HG03442 (cell line): ENCODE measurements at regions not wholly inside any gene's neighbourhood (a gene's known extent, or its start where the extent isn't known, plus 50 kb on each side); places are given as distances from the start of the nearest gene placed in this dataset.

Experiments used
- ATAC-seq: cut with Tn5 transposase; IDR thresholded peaks from one replicate; pipeline ENCODE4 v1.9.1; 2021; ENCODE audit warnings: mild to moderate bottlenecking, moderate library complexity; ENCODE audit not compliant: unreplicated experiment

DNA sequence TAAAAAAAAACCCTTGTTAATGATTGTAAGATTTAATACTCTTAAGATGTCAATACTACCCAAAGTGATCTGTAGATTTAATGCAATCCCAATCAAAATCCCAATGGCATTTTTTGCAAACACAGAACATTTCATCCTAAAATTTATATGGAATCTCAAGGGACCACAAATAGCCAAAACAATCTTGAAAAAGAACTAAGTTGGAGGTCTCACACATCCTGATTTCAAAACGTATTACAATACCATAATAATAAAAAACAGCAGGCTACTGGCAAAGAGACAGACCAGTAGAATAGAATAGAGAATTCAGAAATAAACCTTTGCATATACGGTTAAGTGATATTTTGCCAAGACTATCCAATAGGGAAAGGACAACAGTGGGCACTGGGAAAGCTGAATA is 331.9 kb upstream of the JARID2 start:
- ATAC-seq: no peak

DNA sequence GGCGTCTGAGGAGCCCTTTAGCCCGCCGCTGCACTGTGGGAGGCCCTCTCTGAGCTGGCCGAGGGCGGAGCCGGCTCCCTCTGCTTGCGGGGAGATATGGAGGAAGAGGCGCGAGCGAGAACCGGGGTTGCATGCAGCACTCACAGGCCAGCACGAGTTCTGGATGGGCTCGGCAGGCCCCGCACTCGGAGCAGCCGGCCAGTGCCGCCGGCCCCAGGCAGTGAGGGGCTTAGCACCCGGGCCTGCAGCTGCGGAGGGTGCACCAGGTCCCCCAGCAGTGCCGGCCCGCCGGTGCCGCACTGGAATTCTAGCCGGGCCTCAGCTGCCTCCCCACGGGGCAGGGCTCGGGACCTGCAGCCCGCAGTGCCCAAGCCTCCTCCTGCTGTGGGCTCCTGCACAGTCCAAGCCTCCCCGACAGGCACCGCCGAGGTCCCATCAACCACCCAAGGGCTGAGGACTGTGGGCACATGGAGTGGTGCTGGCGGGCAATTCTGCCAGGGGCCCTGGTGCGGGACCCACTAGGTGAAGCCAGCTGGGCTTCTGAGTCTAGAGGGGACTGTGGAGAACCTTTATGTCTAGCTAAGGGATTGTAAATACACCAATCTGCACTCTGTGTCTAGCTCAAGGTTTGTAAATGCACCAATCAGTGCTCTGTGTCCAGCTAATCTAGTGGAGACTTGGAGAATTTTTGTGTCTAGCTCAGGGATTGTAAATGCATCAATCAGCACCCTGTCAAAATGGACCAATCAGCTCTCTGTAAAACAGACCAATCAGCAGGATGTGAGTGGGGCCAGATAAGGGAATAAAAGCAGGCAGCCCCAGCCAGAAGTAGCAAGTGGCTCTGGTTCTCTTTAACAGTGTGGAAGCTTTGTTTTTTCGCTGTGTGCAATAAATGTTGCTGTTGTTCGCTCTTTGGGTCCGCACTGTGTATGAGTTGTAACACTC is 329.7 kb upstream of the JARID2 start:
- ATAC-seq: no peak

DNA sequence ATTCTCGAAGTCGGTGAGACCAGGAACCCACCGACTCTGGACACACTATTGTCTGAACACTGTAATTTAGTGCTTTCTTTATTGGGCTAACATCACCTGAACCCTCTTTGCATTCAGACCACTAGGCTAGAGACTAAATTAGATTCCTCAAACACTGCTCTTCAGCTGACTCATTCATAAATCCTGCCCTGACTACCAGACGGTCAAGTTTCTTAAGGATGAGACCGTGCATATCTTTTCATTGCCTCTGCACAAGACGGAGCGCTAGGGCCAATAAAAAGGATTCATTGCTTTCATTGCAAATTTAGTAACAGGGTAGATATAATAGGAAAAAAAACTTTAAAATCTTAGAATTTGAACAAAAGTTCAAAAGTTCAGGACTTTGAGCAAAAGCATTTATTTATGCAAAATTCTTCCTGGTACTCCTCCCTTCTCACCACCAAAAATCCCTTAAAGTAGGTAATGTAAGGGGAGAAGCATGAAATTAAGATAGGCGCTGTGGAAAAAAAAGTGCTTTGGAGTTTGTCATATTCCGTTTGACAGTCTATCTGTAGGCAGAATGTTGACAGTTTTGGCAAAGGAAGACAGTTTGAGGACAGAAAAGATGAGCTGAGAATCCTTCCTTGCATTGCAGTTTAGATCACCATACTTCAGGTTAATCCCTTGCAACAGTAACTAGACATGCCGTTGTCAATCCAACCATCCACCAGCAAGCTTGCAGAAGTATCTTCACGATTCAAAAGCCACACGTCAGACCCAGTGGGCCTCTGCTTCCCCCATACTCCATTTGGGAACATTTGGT is 328.6 kb upstream of the JARID2 start:
- no peak for ATAC-seq

DNA sequence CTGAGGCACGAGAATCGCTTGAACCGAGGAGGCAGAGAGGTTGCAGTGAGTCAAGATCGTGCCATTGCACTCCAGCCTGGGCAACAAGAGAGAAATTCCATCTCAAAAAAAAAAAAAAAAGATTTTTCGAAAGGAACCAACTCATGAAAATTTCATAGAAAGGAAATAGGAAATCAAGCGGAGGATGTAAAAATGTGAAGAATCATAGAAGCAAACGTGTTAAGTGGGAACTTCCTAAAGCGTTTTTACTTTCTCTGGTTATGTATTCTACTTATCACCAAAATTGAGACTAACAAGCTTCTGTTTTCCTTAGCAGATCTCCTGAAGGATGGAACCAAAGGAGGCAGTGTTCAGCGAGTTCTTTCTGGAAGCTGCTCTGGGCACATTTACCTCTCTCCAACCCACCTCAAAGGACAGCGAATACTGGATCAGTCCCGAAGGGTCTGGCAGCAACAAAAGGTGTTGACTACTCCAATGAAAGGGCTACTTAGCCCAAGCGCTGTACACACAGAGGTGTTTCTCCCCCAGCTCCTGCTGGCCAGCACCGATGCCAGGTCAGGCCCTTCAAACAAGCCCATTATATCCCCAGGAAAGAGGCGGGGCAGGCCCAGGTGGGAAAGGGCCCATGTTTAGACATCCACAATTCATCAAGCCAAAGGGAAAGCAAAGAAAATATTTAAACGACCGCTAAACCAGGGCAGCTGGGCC is 327.5 kb upstream of the JARID2 start:
- no peak for ATAC-seq

DNA sequence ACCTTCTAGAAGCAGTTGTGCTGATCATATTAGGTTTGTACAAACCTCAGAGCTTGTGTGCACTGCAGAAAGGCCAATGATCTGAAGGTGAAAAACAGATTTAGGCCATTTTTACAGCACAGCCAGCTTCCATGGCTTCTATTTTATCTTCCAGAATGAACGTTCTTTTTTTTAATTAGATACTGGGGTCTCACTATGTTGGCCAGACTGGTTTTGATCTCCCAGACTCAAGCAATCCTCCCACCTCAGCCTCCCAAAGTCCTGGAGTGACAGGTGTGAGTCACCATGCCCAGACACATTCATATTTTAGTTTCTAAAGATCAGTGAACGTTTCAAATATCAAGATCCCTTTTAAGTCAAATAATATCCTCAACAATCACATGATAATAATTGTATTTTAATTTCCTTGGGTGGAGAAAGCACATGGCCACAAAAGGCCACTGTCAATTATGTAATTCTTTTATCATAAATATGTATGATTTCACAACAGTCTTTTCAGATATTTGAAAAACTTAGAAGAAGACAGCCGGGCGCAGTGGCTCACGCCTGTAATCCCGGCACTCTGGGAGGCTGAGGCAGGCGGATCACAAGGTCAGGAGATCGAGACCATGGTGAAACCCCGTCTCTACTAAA is 326.7 kb upstream of the JARID2 start:
- no peak for ATAC-seq

DNA sequence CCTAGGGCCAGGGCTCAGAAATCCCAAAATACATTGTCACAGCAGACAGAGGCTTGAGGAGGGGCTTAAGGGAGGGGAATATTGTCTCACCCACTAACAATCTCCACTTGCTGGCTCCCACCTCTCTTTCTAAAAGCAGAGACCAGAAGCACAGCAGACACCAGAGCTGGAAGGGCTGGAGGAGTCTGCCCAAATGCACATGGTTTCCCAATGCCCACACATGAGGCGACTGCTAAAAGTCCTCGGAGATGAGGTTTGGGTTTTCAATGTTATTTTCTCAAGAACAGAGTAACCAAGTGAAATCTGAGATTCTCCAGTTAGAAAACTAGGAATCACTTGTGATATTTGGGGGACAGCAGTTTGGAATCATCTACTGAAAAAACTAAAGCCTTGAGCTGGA is 325.6 kb upstream of the JARID2 start:
- ATAC-seq: no peak

DNA sequence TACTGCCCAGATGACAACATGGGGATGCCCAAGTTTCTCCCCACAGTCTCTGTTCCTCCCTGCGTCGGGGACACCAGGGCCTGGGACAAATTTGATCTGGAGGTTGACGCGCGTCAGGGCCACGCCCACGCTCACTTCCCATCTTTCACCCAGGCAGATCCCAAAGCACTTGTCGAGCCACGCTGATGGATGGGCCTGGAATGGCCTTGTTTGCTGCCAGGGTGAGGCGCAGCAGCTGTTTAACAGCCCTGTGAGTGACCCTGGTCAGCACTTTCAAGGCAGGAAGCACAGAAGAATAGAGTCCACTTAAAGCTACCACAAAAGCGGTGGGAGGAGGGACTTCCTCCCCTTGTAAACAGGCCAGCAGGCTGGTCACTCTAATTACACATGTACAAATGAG is 324.7 kb upstream of the JARID2 start:
- no peak for ATAC-seq

DNA sequence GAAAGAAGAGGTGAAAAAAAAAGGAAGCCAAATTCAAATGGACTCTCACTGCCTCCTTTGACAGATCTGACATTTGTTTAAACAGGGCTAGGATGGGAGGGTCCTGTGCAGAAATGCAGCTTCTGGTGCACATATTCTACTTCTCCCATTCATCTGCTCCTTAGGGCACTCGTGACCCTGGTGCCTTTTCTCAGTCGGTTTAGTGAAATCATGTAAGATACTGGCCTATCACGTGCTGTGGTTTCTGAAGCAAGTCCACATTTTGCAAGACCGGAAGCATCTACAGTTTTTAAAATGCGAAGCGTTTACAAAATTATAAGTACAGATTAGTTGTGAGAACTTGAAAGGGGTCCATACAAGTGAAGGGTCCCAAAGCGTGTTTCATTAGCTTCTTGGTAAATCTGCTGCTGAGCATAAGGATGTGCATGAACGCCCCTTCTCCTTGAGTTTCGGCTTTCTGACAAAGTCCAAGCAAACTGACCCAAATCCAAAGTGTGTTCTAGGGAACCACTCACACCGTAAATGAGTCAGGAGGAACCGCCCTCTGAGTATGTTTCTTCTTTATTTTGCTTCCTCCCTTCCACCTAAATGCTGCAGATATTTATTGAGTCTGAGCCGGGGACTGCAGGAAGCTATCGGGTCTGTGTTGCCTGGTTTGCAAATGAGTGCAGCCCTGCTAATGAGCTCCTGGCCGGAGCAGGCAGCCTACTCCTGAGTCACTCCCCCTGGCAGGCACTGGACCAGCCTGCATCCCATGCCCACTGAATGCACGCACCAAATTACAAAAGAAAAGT is 323.8 kb upstream of the JARID2 start:
- no peak for ATAC-seq

DNA sequence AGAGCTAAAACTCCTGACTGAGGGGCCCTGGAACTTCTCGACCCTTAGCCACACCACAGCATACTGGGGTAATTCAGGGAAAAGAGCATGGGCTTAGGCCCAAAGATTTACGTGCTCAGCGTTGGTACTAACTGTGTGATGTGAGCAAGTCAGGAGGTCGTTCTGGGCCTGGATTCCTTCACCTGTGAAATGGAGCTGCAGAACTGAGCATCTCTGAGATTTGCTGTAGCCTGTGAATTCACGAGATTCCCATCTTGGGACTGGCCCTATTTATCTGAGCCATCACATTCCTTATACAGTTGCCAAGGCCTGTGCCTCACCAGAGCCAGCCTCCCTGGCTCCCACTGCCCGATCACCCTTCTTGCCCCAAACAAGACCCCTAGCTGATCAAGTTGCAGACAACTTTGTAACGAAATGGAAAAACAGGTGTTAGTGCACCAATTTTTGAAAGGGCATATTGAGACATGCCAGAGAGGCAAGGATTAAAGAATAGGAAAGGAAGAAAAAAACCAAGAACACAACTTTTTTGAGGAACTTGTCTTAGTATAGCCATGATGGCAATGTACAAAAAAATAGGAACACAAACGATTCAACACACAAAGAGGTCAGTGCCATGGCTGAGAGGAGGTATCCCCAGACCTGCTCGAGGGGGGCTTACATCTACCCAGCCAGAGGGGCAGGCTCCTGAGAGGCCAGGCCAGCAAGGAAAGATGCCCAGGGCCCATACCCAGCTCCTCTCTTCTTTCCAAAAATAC is 323.0 kb upstream of the JARID2 start:
- no peak for ATAC-seq

DNA sequence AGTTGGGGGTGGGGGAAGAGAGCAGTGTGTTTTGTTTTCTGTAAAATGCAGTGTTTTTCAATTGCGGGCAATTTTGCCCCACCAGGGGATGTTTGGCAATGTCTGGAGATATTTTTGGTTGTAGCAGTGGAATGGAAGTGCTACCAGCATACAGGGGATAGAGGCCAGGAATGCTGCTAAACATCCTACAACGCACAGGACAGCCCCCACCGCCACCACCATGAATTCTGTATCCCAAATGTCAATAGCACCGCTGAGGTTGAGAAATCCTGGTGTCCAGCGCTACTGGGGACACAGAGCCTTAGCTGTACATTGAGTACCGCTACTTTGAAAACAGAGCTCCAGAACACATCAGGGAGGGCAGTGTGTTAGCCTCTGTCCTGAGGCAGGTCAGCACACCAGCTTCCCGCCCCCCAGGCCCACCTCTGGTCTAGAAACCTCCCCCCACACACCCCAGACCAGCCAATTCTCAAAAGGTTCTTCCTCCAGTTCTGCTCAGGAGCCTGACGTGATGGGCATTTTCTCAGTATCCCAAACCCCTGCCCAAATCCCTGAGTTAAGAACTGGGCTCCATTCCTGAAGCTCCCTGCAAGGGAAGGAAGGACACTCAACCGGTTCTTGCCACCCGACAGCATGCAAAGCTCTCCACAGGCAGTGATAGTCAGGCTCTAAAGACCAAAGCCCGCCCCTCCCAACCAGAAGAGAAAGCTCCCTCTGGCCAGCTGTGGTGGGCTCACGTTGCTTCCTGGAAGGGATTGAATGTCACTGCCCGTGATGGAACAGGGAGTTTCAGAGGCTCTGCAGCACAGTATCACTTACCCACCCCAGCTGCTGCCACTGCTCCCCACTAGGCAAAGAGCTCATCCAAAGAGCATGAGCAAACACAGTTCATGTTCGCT is 321.5 kb upstream of the JARID2 start:
- ATAC-seq: no peak

DNA sequence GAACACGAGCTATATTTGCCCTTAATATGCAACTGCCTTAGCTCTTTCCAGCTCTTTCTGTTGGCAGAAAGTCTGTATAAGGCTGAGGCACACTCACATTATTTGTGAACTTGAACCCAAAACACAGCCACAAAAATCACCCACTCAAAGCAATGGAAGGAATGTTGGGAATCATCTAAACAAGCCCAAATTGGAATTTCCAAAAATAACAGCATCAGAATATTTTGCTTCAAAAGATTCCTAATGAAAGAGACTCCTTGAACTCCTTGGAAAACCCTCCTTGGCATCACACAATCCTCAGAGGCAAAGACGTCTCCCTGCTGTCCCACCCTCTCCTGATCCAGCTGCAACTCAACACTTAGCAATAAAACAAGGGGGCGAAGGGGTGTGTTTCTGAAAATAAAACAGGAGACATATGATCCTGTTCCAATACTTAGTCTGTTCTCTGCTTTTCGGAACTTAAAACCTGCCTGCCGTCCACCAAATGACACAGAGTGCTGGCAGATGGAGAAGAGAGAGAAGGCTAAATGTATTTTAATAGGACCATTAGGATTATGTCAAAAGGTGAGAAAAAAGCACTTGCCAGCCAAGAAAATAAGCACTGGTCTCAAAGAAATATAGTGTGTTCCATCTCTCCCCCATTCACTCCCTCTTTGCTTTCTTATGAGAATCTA is 320.7 kb upstream of the JARID2 start:
- ATAC-seq: no peak

DNA sequence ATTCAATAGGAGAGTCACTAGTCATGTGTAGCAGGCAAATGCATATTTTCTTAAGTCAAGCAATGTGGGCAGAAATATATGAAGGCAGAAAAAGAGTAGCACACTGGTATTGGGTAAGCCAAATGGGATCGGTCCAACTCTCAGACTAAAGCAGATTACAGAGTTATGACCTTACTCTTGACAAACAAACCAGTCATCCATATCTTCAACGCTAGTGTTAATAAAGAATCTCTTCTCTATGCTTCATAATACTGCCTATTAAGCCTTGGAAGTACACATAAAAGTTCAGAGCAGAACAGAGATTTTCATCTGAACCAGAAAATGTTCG is 320.2 kb upstream of the JARID2 start:
- no peak for ATAC-seq

DNA sequence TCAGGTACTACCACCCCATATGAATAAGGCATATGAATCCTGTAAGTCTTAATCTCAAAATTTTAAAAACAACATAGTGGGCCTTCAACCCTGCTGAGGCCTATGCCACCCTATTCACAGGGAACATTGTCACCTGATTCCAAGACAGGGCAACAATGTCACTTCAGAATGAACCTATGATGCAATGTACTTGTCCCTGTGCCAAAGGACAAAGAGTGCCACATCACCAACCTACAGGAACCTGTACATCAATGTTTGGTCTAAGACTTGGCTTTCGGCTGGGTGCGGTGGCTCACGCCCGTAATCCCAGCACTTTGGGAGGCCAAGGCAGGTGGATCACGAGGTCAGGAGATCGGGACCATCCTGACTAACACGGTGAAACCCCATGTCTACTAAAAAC is 318.5 kb upstream of the JARID2 start:
- ATAC-seq: no peak

DNA sequence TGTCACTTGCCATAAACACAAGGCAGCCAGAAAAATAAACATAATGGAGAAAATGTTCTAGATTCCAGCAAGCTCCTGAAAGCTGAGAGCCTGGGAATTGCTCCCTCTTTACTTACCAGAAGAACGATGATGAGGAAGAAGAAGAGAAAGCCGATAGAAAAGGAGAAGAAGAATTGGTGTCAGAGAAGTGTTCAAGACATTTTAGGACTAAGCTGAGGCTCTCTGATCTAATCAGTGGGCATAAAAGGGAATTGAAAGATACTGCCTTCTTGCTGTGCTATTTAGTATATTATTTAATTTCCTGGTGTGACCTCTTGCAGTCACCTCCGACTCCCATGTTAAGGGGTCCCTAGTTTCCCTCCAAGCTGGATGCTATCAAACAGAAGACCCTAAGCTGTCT is 316.6 kb upstream of the JARID2 start:
- ATAC-seq: no peak

DNA sequence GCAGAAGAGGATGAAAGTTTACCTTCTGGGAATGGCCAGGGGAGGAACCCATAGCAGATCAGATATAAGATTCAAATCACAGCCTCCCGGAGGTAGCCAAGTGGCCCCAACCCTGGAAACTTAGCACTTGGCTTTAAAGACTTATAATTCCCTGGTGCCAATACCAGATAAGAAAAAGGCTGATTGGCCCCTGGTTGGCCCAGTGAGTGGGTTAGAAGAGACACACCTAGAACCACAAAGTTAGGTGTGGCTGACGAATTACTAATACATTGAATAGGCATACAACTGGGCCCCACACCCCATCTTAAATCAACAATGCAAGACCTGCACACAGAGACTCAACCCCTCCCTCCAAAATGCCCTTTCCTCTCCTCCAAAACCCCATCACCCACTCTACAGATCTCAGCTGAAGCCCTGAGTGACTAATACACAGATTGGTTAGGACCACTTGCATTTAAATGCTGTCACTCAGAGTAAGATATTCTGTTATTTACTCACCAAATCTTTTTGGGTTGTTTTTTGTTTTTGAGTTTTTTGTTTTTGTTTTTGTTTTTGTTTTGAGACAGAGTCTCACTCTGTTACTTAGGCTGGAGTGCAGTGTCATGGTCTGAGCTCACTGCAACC is 315.4 kb upstream of the JARID2 start:
- ATAC-seq: no peak

DNA sequence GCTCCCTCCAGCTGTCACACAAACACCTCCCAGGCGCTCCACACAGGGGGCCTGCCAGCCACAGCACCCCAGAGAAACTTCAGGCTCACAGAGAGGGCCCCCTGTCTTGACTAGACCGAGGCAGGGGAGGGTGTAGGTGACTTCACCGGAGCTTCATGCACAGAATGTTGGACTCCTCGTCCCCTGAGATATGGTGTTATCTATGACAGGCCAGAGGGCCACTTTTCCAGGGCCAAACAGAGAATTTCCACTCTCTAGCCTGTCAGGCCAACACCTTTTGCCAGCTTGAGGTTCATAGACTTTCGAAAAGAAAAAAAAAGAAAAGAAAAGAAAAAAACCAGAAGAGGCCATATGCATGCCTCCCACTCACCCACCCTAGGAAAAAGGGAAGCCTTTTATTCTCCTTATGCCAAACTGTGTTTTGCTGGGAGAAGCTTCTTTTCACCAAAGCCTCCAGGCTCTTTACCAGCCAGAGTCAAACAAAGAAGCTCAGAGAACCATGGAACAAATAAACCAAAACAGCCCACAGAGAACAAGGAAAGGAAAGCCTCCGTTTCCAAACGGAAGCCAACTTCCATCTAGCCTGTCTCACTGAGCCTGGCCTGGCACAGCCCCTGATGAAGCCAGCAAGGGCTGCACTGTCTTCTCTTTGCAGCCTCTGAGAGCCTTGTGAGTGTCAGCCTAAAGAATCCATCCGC is 313.2 kb upstream of the JARID2 start:
- no peak for ATAC-seq

DNA sequence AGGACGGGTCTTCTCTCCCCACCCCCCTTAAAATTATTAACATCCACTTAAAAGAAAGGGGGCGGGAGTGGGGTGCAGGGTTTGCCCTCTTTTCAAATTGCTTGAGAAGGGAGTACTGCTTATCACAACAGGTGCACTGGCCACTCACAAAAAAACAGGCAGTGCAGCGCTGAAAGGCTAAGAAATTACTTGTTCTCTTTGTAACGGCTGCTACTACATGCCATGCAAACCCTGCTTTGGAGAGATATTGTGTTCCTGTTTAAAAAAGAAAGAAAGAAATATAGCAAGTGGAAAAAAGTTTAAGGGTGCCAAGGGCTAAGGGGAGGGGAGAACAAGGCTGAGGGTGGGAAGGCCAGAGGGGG is 312.7 kb upstream of the JARID2 start:
- ATAC-seq: no peak
